Natural killer cell treated with Interleukin-12 subunit alpha and Interleukin-12 subunit beta and Interleukin-15 and Interleukin-18, amount 100 ng/mL, for 72 hours (primary cell): ENCODE measurements at regions not wholly inside any gene's neighbourhood (a gene's known extent, or its start where the extent isn't known, plus 50 kb on each side); places are given as distances from the start of the nearest gene placed in this dataset.
A peak's percentile ranks its signal among the peaks of the same experiment; 100 is the strongest.

Source experiments
- ATAC-seq, 2 donors: fragments of 150-1000 bp; cut with Tn5 transposase in 1 of 2; sonication (Bioruptor Pico), chemical (Tn5 transposase) in 1 of 2; 2 replicates each; pipeline ENCODE4 v1.10.0; 2021
- DNase-seq: peaks from one replicate; pipeline ENCODE4 v3.0.0; 2022; ENCODE audit warnings: low spot score
- H3K27ac Mint-ChIP-seq, 2 donors: 1 replicate in 1 of 2; 2 replicates in 1 of 2; pipeline ENCODE4 v1.8.0; 2022; ENCODE audit warnings: mixed read lengths in 2 of 2, mild to moderate bottlenecking in 1 of 2, moderate library complexity in 1 of 2
- H3K27me3 Mint-ChIP-seq, 2 donors: 1 replicate in 1 of 2; 2 replicates in 1 of 2; pipeline ENCODE4 v1.8.0; 2022; ENCODE audit warnings: mixed read lengths in 2 of 2
- H3K36me3 Mint-ChIP-seq: one replicate; pipeline ENCODE4 v1.8.0; 2022; ENCODE audit warnings: mixed read lengths
- H3K4me1 Mint-ChIP-seq, 2 donors: 1 replicate in 1 of 2; 2 replicates in 1 of 2; pipeline ENCODE4 v1.8.0; 2022; ENCODE audit warnings: low read depth in 2 of 2, mixed read lengths in 2 of 2, mild to moderate bottlenecking in 1 of 2
- H3K4me3 Mint-ChIP-seq: one replicate; pipeline ENCODE4 v1.8.0; 2022; ENCODE audit warnings: mixed read lengths
- H3K9me3 Mint-ChIP-seq: 2 replicates; pipeline ENCODE4 v1.8.0; 2022; ENCODE audit warnings: mixed read lengths

- Mint-ChIP-seq H3K27ac (no peak overlapping the region), H3K36me3 (no peaks in the 10 kb centered on the region), H3K9me3 (no peaks in the 10 kb centered on the region), H3K4me1 (no peaks in the 10 kb centered on the region), H3K27me3 (peaks cover 9 to 19% of the 10 kb centered on the region in 2 donors), H3K4me3 (no peak overlapping the region)
- no peak for DNase-seq
- ATAC-seq, result no peak
Measured at GRCh38 chr20:58098571-58098970, 129.9 kb downstream of the ANKRD60 start.

- ATAC-seq (no peak), DNase-seq (no peak)
- H3K9me3 Mint-ChIP-seq, result no peaks in the 10 kb centered on the region
- H3K4me3 Mint-ChIP-seq, result no peak overlapping the region
- no peaks in the 10 kb centered on the region for H3K36me3 Mint-ChIP-seq
- peaks cover 9 to 19% of the 10 kb centered on the region in 2 donors for H3K27me3 Mint-ChIP-seq
- no peaks in the 10 kb centered on the region for H3K4me1 Mint-ChIP-seq
- no peak overlapping the region for H3K27ac Mint-ChIP-seq
Measured at GRCh38 chr20:58097943-58098342, 130.5 kb downstream of the ANKRD60 start.

GRCh38 chr20:58097429-58097828 lies 131.0 kb downstream of the ANKRD60 start:
- Mint-ChIP-seq H3K27me3 (peaks cover 9 to 19% of the 10 kb centered on the region in 2 donors), H3K4me3 (no peak overlapping the region), H3K4me1 (no peaks in the 10 kb centered on the region), H3K9me3 (no peaks in the 10 kb centered on the region), H3K27ac (no peak overlapping the region), H3K36me3 (no peaks in the 10 kb centered on the region)
- DNase-seq (no peak), ATAC-seq (no peak)

- peak in 1 of 2 donors; percentile 17 for ATAC-seq
- Mint-ChIP-seq H3K36me3 (no peaks in the 10 kb centered on the region), H3K9me3 (no peaks in the 10 kb centered on the region), H3K27ac (no peak overlapping the region), H3K27me3 (peaks cover 11 to 19% of the 10 kb centered on the region in 2 donors), H3K4me3 (no peak overlapping the region), H3K4me1 (no peaks in the 10 kb centered on the region)
- DNase-seq, result no peak
Measured at GRCh38 chr20:58096880-58097423, 131.5 kb downstream of the ANKRD60 start.

DNA sequence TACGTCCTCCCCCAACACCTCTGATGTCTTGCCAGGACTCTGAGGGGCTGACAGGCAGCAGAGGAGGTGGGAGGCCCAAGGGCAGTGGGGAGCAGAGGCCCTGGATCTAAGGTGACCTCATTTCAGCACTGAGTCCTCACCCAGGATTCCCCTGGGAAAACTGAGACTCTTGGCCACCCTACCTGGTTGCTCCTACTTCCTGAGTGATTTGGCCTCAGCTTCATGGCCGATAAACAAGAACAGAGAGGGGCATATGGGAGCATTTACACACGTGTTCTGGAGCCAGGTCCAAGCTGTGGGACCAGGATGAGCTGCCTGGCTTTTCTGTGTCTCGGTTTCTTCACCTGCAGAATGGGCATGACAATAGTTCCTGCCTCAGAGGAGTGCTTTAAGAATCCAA lies 133.8 kb downstream of the ANKRD60 start:
- Mint-ChIP-seq H3K27ac (no peak overlapping the region), H3K4me1 (no peaks in the 10 kb centered on the region), H3K36me3 (no peaks in the 10 kb centered on the region), H3K27me3 (peaks cover 5 to 19% of the 10 kb centered on the region in 2 donors), H3K9me3 (no peaks in the 10 kb centered on the region), H3K4me3 (no peak overlapping the region)
- no peak for DNase-seq
- ATAC-seq, result no peak

- Mint-ChIP-seq H3K36me3 (no peaks in the 10 kb centered on the region), H3K4me1 (no peaks in the 10 kb centered on the region), H3K27ac (no peak overlapping the region), H3K4me3 (no peak overlapping the region), H3K27me3 (peaks cover 5 to 19% of the 10 kb centered on the region in 2 donors), H3K9me3 (no peaks in the 10 kb centered on the region)
- no peak for ATAC-seq
- DNase-seq, result no peak
Measured at GRCh38 chr20:58094160-58094559, 134.3 kb downstream of the ANKRD60 start.

DNA sequence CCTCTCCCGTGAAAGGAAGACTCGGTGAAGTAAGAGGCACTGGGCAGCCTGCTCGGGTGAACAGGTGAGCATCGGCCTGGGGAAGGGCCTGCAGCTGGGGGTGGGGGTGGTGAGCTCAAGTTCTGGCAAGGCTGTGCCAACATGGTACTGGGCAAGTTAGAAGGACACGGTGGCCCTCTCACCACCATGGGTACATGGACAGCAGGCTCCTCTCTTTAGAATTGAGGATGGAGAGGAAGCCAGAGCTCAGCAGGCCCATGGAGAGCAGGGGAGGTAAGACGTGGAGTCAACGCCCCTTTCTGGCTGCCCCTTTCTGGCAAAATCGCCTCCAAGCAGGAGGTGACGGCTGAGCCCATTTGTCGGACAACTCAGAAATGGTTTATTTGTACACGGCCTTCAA lies 135.6 kb downstream of the ANKRD60 start:
- no peak overlapping the region for H3K27ac Mint-ChIP-seq
- H3K9me3 Mint-ChIP-seq, result no peaks in the 10 kb centered on the region
- DNase-seq, result no peak
- H3K4me3 Mint-ChIP-seq, result no peak overlapping the region
- H3K4me1 Mint-ChIP-seq, result no peaks in the 10 kb centered on the region
- no peak for ATAC-seq
- H3K36me3 Mint-ChIP-seq, result no peaks in the 10 kb centered on the region
- H3K27me3 Mint-ChIP-seq, result peaks cover 5 to 19% of the 10 kb centered on the region in 2 donors

DNA sequence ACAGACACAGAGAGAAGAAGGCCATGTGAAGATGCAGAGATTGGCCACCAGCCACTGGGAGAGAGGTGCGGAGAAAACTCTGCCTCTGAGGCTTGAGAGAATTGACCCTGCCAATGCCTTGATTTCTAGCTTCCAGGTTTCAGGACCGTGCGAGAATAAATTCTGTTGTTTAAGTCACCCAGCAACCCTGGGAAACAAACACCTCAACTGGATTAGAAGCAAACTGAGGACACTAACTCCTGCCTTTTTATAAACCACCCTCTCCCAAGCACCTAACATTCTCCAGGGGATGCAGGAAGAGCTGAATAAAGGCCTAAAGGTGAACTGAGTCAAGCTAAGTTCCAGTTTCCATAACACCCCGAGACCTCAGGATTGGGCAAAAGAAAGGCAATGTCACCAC lies 136.1 kb downstream of the ANKRD60 start:
- no peaks in the 10 kb centered on the region for H3K9me3 Mint-ChIP-seq
- no peak for DNase-seq
- H3K4me3 Mint-ChIP-seq, result no peak overlapping the region
- H3K36me3 Mint-ChIP-seq, result no peaks in the 10 kb centered on the region
- H3K27me3 Mint-ChIP-seq, result peaks cover 5 to 19% of the 10 kb centered on the region in 2 donors
- H3K27ac Mint-ChIP-seq, result no peak overlapping the region
- H3K4me1 Mint-ChIP-seq, result no peaks in the 10 kb centered on the region
- ATAC-seq, result no peak

DNA sequence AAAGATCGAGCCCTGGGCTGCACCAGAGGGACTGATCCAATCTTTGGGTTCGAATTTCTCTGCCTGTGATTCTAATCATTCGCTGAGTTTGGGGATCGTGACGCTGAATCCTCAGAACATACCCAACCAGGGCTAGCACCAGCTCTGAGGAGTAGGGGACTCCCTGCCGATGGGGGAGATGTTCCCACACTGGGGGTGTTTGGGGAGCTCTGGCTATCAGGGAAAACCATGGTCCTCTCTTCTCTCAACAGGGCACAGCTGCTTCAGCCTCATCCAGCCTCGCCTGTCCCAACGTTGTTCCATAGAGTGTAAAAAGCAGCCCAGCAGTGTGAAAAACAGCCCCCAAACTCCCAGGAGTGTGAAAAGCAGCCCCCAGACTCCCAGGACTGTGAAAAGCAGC lies 136.6 kb downstream of the ANKRD60 start:
- no peaks in the 10 kb centered on the region for H3K4me1 Mint-ChIP-seq
- H3K27me3 Mint-ChIP-seq, result peaks cover 7 to 14% of the 10 kb centered on the region in 2 donors
- H3K4me3 Mint-ChIP-seq, result no peak overlapping the region
- ATAC-seq (no peak), DNase-seq (no peak)
- no peaks in the 10 kb centered on the region for H3K9me3 Mint-ChIP-seq
- H3K36me3 Mint-ChIP-seq, result no peaks in the 10 kb centered on the region
- no peak overlapping the region for H3K27ac Mint-ChIP-seq

- H3K27me3 Mint-ChIP-seq, result peaks cover 8 to 9% of the 10 kb centered on the region in 2 donors
- H3K4me3 Mint-ChIP-seq, result no peak overlapping the region
- no peaks in the 10 kb centered on the region for H3K36me3 Mint-ChIP-seq
- H3K9me3 Mint-ChIP-seq, result no peaks in the 10 kb centered on the region
- H3K27ac Mint-ChIP-seq, result no peak overlapping the region
- ATAC-seq (peak in 1 of 2 donors; percentile 16), DNase-seq (no peak)
- H3K4me1 Mint-ChIP-seq, result no peaks in the 10 kb centered on the region
Measured at GRCh38 chr20:58090161-58090560, 138.3 kb downstream of the ANKRD60 start.

GRCh38 chr20:58088625-58089024 lies 139.8 kb downstream of the ANKRD60 start:
- ATAC-seq (no peak), DNase-seq (no peak)
- no peaks in the 10 kb centered on the region for H3K36me3 Mint-ChIP-seq
- H3K4me3 Mint-ChIP-seq, result no peak overlapping the region
- no peak overlapping the region for H3K27ac Mint-ChIP-seq
- H3K4me1 Mint-ChIP-seq, result no peaks in the 10 kb centered on the region
- no peaks in the 10 kb centered on the region for H3K9me3 Mint-ChIP-seq
- H3K27me3 Mint-ChIP-seq, result peaks cover 8 to 10% of the 10 kb centered on the region in 2 donors

- Mint-ChIP-seq H3K27ac (no peak overlapping the region), H3K36me3 (no peaks in the 10 kb centered on the region), H3K4me1 (no peaks in the 10 kb centered on the region), H3K4me3 (no peak overlapping the region), H3K27me3 (peaks cover 8 to 10% of the 10 kb centered on the region in 2 donors), H3K9me3 (no peaks in the 10 kb centered on the region)
- DNase-seq (no peak), ATAC-seq (no peak)
Measured at GRCh38 chr20:58088105-58088504, 140.3 kb downstream of the ANKRD60 start.

DNA sequence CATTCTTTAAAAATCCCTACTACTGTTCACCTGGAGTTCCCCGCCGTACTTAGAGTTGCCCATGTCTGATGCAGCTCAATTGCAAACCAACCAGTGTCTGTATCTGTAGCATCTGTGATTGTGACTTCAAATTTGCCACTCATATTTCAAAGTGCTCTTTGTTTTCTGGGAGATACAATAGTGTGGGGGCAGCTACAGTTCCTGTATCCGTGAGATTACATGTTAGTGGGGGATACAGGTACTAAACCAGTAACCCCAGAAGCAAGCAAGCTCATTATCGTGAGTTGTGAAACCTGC lies 140.9 kb downstream of the ANKRD60 start:
- no peaks in the 10 kb centered on the region for H3K9me3 Mint-ChIP-seq
- no peaks in the 10 kb centered on the region for H3K4me1 Mint-ChIP-seq
- H3K27me3 Mint-ChIP-seq, result peaks cover 8 to 10% of the 10 kb centered on the region in 2 donors
- H3K36me3 Mint-ChIP-seq, result no peaks in the 10 kb centered on the region
- no peak overlapping the region for H3K27ac Mint-ChIP-seq
- no peak overlapping the region for H3K4me3 Mint-ChIP-seq
- ATAC-seq (no peak), DNase-seq (no peak)

GRCh38 chr20:58086763-58087561 lies 141.5 kb downstream of the ANKRD60 start:
- Mint-ChIP-seq H3K4me3 (no peak overlapping the region), H3K36me3 (no peaks in the 10 kb centered on the region), H3K9me3 (no peaks in the 10 kb centered on the region), H3K27ac (no peak overlapping the region), H3K27me3 (peaks cover 6 to 10% of the 10 kb centered on the region in 2 donors), H3K4me1 (no peaks in the 10 kb centered on the region)
- ATAC-seq (no peak), DNase-seq (no peak)

DNA sequence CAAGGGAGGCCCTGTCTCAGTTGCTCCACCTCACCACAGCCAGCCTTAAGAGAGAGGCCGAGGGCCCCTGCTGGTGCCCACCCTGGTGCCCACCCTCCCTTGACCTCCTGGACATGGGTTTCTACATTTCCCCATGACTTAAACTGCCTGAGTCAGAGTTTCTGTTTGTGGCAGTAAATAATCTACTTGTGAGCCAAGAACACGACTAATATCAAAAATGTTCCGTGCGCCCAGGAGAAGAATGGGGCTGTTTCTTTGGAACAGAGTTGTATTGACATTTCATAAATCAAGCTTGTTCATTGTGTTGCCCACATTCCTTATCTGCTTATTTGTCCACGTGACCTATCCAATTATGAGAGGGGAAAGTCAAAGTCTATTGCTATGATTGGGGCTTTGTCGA lies 143.5 kb downstream of the ANKRD60 start:
- ATAC-seq, result no peak

More for the DNA sequence above, 143.5 kb downstream of the ANKRD60 start:
- DNase-seq, result no peak
- Mint-ChIP-seq H3K4me1 (no peaks in the 10 kb centered on the region), H3K4me3 (no peak overlapping the region), H3K27ac (no peak overlapping the region), H3K27me3 (peaks cover 6 to 10% of the 10 kb centered on the region in 2 donors), H3K36me3 (no peaks in the 10 kb centered on the region), H3K9me3 (no peaks in the 10 kb centered on the region)
